HL-60 (cell line): ENCODE measurements at regions not wholly inside any gene's neighbourhood (a gene's known extent, or its start where the extent isn't known, plus 50 kb on each side); places are given as distances from the start of the nearest gene placed in this dataset.

Source experiments
- DNase-seq, 2 experiments: peaks; one replicate each; pipeline ENCODE4 v3.0.0-alpha.2; 2010 to 2020; ENCODE audit warnings: low read depth in 1 of 2, low spot score in 1 of 2
- H3K27ac ChIP-seq: fragments of 250-450 bp; sonication (Bioruptor Pico); replicated peaks from 2 replicates; pipeline ENCODE4 v1.5.1; 2020; ENCODE audit warnings: mild to moderate bottlenecking, moderate library complexity
- H3K27me3 ChIP-seq: fragments of 250-450 bp; sonication (Bioruptor Pico); 2 replicates; pipeline ENCODE4 v1.5.1; 2021; ENCODE audit warnings: mild to moderate bottlenecking, moderate library complexity; ENCODE audit not compliant: insufficient read depth, poor library complexity, severe bottlenecking
- H3K4me3 ChIP-seq: replicated peaks from 2 replicates; pipeline ENCODE4 v1.5.1; 2011; ENCODE audit warnings: mild to moderate bottlenecking, control low read depth, low read length; ENCODE audit not compliant: insufficient read depth
- GABPA ChIP-seq: IDR thresholded peaks from 2 replicates; pipeline ENCODE4 v1.6.1; 2012; ENCODE audit warnings: low read depth
- POLR2AphosphoS5 ChIP-seq: IDR thresholded peaks from 2 replicates; pipeline ENCODE4 v1.6.1; 2012; ENCODE audit warnings: low read depth
- REST ChIP-seq: IDR thresholded peaks from 2 replicates; pipeline ENCODE4 v1.6.1; 2012; ENCODE audit warnings: low read depth; ENCODE audit not compliant: insufficient replicate concordance
- SPI1 ChIP-seq: IDR thresholded peaks from 2 replicates; pipeline ENCODE4 v1.6.1; 2012; ENCODE audit warnings: low read depth, mild to moderate bottlenecking, borderline replicate concordance
- TF ChIP-seq, protein P1 (sequence below): IDR thresholded peaks from one replicate; pipeline ENCODE4 v1.5.1; 2011; ENCODE audit warnings: low read length, control low read depth, inconsistent platforms; ENCODE audit not compliant: insufficient read depth

GRCh38 chr4:23323436-23323835 lies 566.4 kb downstream of the PPARGC1A start:
- DNase-seq: no peak
- Histone ChIP-seq H3K27ac (peak overlapping the region; percentile 36; the same call in 1 of the 2 replicates), H3K27me3 (no peaks in the 10 kb centered on the region), H3K4me3 (no peak overlapping the region)
- no peak for TF ChIP-seq GABPA
- TF ChIP-seq, protein P1, sequence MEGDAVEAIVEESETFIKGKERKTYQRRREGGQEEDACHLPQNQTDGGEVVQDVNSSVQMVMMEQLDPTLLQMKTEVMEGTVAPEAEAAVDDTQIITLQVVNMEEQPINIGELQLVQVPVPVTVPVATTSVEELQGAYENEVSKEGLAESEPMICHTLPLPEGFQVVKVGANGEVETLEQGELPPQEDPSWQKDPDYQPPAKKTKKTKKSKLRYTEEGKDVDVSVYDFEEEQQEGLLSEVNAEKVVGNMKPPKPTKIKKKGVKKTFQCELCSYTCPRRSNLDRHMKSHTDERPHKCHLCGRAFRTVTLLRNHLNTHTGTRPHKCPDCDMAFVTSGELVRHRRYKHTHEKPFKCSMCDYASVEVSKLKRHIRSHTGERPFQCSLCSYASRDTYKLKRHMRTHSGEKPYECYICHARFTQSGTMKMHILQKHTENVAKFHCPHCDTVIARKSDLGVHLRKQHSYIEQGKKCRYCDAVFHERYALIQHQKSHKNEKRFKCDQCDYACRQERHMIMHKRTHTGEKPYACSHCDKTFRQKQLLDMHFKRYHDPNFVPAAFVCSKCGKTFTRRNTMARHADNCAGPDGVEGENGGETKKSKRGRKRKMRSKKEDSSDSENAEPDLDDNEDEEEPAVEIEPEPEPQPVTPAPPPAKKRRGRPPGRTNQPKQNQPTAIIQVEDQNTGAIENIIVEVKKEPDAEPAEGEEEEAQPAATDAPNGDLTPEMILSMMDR: no peak
- no peak for TF ChIP-seq SPI1
- TF ChIP-seq REST: no peak
- no peak for TF ChIP-seq POLR2AphosphoS5

DNA sequence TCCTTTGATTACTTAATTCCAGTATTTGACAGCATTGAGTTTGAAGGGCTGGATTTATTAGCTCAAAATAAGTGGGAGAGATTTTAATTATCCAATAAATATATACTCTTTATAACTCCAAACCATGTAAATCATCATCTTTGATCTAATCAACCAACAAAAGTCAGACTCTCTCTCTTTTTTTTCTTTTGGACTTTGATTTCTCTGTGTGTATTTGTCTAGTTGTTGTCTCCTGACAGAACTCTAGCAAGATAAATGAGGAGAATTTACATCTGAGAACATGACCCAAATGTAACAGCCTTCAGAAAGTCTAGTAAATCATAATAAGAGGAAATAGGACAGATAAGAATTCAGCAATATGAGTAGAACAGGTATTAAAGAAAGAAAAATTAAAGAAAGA lies 567.1 kb downstream of the PPARGC1A start:
- TF ChIP-seq SPI1 (no peak), POLR2AphosphoS5 (no peak), GABPA (no peak), REST (no peak)
- TF ChIP-seq, protein P1: no peak
- no peak overlapping the region for H3K4me3 ChIP-seq
- H3K27ac ChIP-seq: no peak overlapping the region
- DNase-seq: no peak
- H3K27me3 ChIP-seq: no peaks in the 10 kb centered on the region

- no peak overlapping the region for H3K4me3 ChIP-seq
- H3K27me3 ChIP-seq: no peaks in the 10 kb centered on the region
- TF ChIP-seq, protein P1: no peak
- TF ChIP-seq POLR2AphosphoS5 (no peak), REST (no peak), GABPA (no peak), SPI1 (no peak)
- no peak for DNase-seq
- no peak overlapping the region for H3K27ac ChIP-seq
Measured at GRCh38 chr4:23320931-23321587, 568.8 kb downstream of the PPARGC1A start.
